ENCODE measurements at regions not wholly inside any gene's neighbourhood (a gene's known extent, or its start where the extent isn't known, plus 50 kb on each side); places are given as distances from the start of the nearest gene placed in this dataset.
"Not testable (repeated sequence)": the region's sequence is repeated elsewhere in the genome, so short reads cannot be mapped to it uniquely, and the experiment has no call there.

GRCh38 chr10:34058845-34059614 is 724.6 kb upstream of the NRP1 start:
- no peak for TF ChIP-seq CTCF (IDR thresholded peaks at IDR 0.05)
- Mint-ChIP-seq H3K27ac (ENCODE audit: unreplicated experiment) (no peak overlapping the region), H3K4me3 (ENCODE audit: unreplicated experiment) (no peak overlapping the region), H3K9me3 (ENCODE audit: unreplicated experiment) (peaks cover 20% of the 10 kb centered on the region), H3K36me3 (ENCODE audit: unreplicated experiment) (peaks cover 2% of the 10 kb centered on the region), H3K27me3 (ENCODE audit: unreplicated experiment) (no peaks in the 10 kb centered on the region), H3K4me1 (ENCODE audit: unreplicated experiment) (no peaks in the 10 kb centered on the region)
- no peak for DNase-seq (ENCODE audit: extremely low spot score, unreplicated experiment)

- not testable (repeated sequence) for H3K27me3 Mint-ChIP-seq (ENCODE audit: unreplicated experiment); H3K27ac Mint-ChIP-seq (ENCODE audit: unreplicated experiment); H3K4me3 Mint-ChIP-seq (ENCODE audit: unreplicated experiment); H3K36me3 Mint-ChIP-seq (ENCODE audit: unreplicated experiment); DNase-seq (ENCODE audit: extremely low spot score, unreplicated experiment); H3K4me1 Mint-ChIP-seq (ENCODE audit: unreplicated experiment)
- H3K9me3 Mint-ChIP-seq (ENCODE audit: unreplicated experiment): peaks cover 14% of the 10 kb centered on the region
Measured at GRCh38 chr10:34055410-34055985, 721.0 kb upstream of the NRP1 start.

- Mint-ChIP-seq H3K27me3 (ENCODE audit: unreplicated experiment) (peaks cover 3% of the 10 kb centered on the region), H3K9me3 (ENCODE audit: unreplicated experiment) (peaks cover 14% of the 10 kb centered on the region), H3K36me3 (ENCODE audit: unreplicated experiment) (no peaks in the 10 kb centered on the region), H3K4me3 (ENCODE audit: unreplicated experiment) (peak overlapping the region; percentile 36), H3K4me1 (ENCODE audit: unreplicated experiment) (peaks cover 14% of the 10 kb centered on the region), H3K27ac (ENCODE audit: unreplicated experiment) (peak overlapping the region; percentile 67)
- no peak for TF ChIP-seq CTCF (IDR thresholded peaks at IDR 0.05)
- no peak for DNase-seq (ENCODE audit: extremely low spot score, unreplicated experiment)
Measured at GRCh38 chr10:34049887-34050286, 715.4 kb upstream of the NRP1 start.

GRCh38 chr10:34049469-34049868 is 715.0 kb upstream of the NRP1 start:
- Mint-ChIP-seq H3K27ac (ENCODE audit: unreplicated experiment) (peak overlapping the region; percentile 67), H3K36me3 (ENCODE audit: unreplicated experiment) (no peaks in the 10 kb centered on the region), H3K9me3 (ENCODE audit: unreplicated experiment) (peaks cover 14% of the 10 kb centered on the region), H3K4me3 (ENCODE audit: unreplicated experiment) (peak overlapping the region; percentile 36), H3K27me3 (ENCODE audit: unreplicated experiment) (peaks cover 3% of the 10 kb centered on the region), H3K4me1 (ENCODE audit: unreplicated experiment) (peaks cover 14% of the 10 kb centered on the region)
- TF ChIP-seq CTCF (IDR thresholded peaks at IDR 0.05): no peak
- DNase-seq (ENCODE audit: extremely low spot score, unreplicated experiment): no peak

GRCh38 chr10:34047389-34047788 is 712.9 kb upstream of the NRP1 start:
- no peak for TF ChIP-seq CTCF (IDR thresholded peaks at IDR 0.05)
- Mint-ChIP-seq H3K9me3 (ENCODE audit: unreplicated experiment) (peaks cover 9% of the 10 kb centered on the region), H3K4me3 (ENCODE audit: unreplicated experiment) (no peak overlapping the region), H3K4me1 (ENCODE audit: unreplicated experiment) (peaks cover 14% of the 10 kb centered on the region), H3K27ac (ENCODE audit: unreplicated experiment) (no peak overlapping the region), H3K27me3 (ENCODE audit: unreplicated experiment) (peaks cover 3% of the 10 kb centered on the region), H3K36me3 (ENCODE audit: unreplicated experiment) (no peaks in the 10 kb centered on the region)
- no peak for DNase-seq (ENCODE audit: extremely low spot score, unreplicated experiment)

All from osteocyte (in vitro differentiated cells).